ENCODE measurements at regions not wholly inside any gene's neighbourhood (a gene's known extent, or its start where the extent isn't known, plus 50 kb on each side); places are given as distances from the start of the nearest gene placed in this dataset.

- no peak for TF ChIP-seq CTCF (IDR thresholded peaks at IDR 0.05)
- no peak for TF ChIP-seq POLR2A (IDR thresholded peaks at IDR 0.05)
These were observed 64.3 kb upstream of the ADRB1 start for GRCh38 chr10:113979409-113979808.

Measured in vagina (tissue), 2 donors.